Liver (tissue), 8 donors: ENCODE measurements at regions not wholly inside any gene's neighbourhood (a gene's known extent, or its start where the extent isn't known, plus 50 kb on each side); places are given as distances from the start of the nearest gene placed in this dataset.

Experiments
- DNase-seq: peaks from one replicate; pipeline ENCODE4 v3.0.0-alpha.2; 2017; ENCODE audit warnings: low spot score
- H3K27ac ChIP-seq, 2 donors: one replicate each; pipeline ENCODE4 v1.7.0; 2013; ENCODE audit warnings: inconsistent platforms in 2 of 2, low read length in 2 of 2, control low read depth in 1 of 2, low read depth in 1 of 2, mild to moderate bottlenecking in 1 of 2
- H3K27me3 ChIP-seq, 4 donors: one replicate each; pipeline versions ENCODE4 v1.6.1 to v1.7.0; 2013; ENCODE audit warnings: low read length in 3 of 4, inconsistent platforms in 1 of 4, mild to moderate bottlenecking in 1 of 4, moderate library complexity in 1 of 4; ENCODE audit not compliant: control insufficient read depth in 4 of 4, insufficient read depth in 4 of 4
- H3K36me3 ChIP-seq, 4 donors: one replicate each; pipeline versions ENCODE4 v1.6.1 to v1.7.0; 2013; ENCODE audit warnings: low read length in 3 of 4, mild to moderate bottlenecking in 3 of 4, low read depth in 1 of 4, moderate library complexity in 1 of 4; ENCODE audit not compliant: control insufficient read depth in 4 of 4, insufficient read depth in 3 of 4
- H3K4me1 ChIP-seq, 4 donors: one replicate each; pipeline versions ENCODE4 v1.6.1 to v1.7.0; 2013; ENCODE audit warnings: low read length in 3 of 4, mild to moderate bottlenecking in 3 of 4, moderate library complexity in 1 of 4; ENCODE audit not compliant: control insufficient read depth in 4 of 4, insufficient read depth in 4 of 4
- H3K4me3 ChIP-seq, 3 donors: one replicate each; pipeline versions ENCODE4 v1.6.1 to v1.7.0; 2013; ENCODE audit warnings: low read length in 3 of 3, control low read depth in 1 of 3, low read depth in 1 of 3, mild to moderate bottlenecking in 1 of 3
- H3K9ac ChIP-seq, 2 donors: one replicate each; pipeline ENCODE4 v1.7.0; 2013; ENCODE audit warnings: low read length in 2 of 2, mild to moderate bottlenecking in 2 of 2, moderate library complexity in 2 of 2, control low read depth in 1 of 2, low read depth in 1 of 2
- H3K9me3 ChIP-seq, 4 donors: one replicate each; pipeline versions ENCODE4 v1.6.1 to v1.7.0; 2013; ENCODE audit warnings: low read length in 3 of 4; ENCODE audit not compliant: control insufficient read depth in 4 of 4
- ATF3 ChIP-seq: IDR thresholded peaks from 2 replicates; pipeline ENCODE4 v1.6.1; 2016; ENCODE audit warnings: antibody characterized with exemption
- CTCF ChIP-seq: fragments of 150-350 bp; IDR thresholded peaks from 2 replicates; pipeline ENCODE4 v1.5.1; 2017; ENCODE audit warnings: improper control_type of control experiment, low read depth, low read length; ENCODE audit not compliant: missing input control
- FOXA1 ChIP-seq: IDR thresholded peaks from 2 replicates; pipeline ENCODE4 v1.6.1; 2016; ENCODE audit warnings: antibody characterized with exemption
- FOXA2 ChIP-seq: IDR thresholded peaks from 2 replicates; pipeline ENCODE4 v1.6.1; 2016; ENCODE audit warnings: antibody characterized with exemption
- GABPA ChIP-seq, 2 donors: IDR thresholded peaks in 1 of 2; conservative IDR thresholded peaks in 1 of 2; 2 replicates each; pipeline ENCODE4 v1.6.1; 2016; ENCODE audit warnings: antibody characterized with exemption in 2 of 2, mild to moderate bottlenecking in 1 of 2, moderate library complexity in 1 of 2
- HNF4A ChIP-seq, 2 donors: conservative IDR thresholded peaks; 2 replicates each; pipeline ENCODE4 v1.6.1; 2016; ENCODE audit warnings: antibody characterized with exemption in 2 of 2, mild to moderate bottlenecking in 2 of 2
- HNF4G ChIP-seq: IDR thresholded peaks from 2 replicates; pipeline ENCODE4 v1.6.1; 2016; ENCODE audit warnings: antibody characterized with exemption
- JUND ChIP-seq, 2 donors: IDR thresholded peaks; 2 replicates each; pipeline ENCODE4 v1.6.1; 2016; ENCODE audit warnings: antibody characterized with exemption in 2 of 2
- NR2F2 ChIP-seq: IDR thresholded peaks from 2 replicates; pipeline ENCODE4 v1.6.1; 2016; ENCODE audit warnings: antibody characterized with exemption
- RAD21 ChIP-seq, 2 donors: IDR thresholded peaks; 2 replicates each; pipeline ENCODE4 v1.6.1; 2016; ENCODE audit warnings: antibody characterized with exemption in 2 of 2, mild to moderate bottlenecking in 2 of 2
- RXRA ChIP-seq, 2 donors: IDR thresholded peaks; 2 replicates each; pipeline ENCODE4 v1.6.1; 2017 to 2018; ENCODE audit warnings: antibody characterized with exemption in 2 of 2, mild to moderate bottlenecking in 1 of 2
- SP1 ChIP-seq: IDR thresholded peaks from 2 replicates; pipeline ENCODE4 v1.6.1; 2018; ENCODE audit warnings: antibody characterized with exemption, mild to moderate bottlenecking
- TAF1 ChIP-seq: conservative IDR thresholded peaks from 2 replicates; pipeline ENCODE4 v1.6.1; 2016; ENCODE audit warnings: antibody characterized with exemption, mild to moderate bottlenecking
- YY1 ChIP-seq: IDR thresholded peaks from 2 replicates; pipeline ENCODE4 v1.6.1; 2016; ENCODE audit warnings: antibody characterized with exemption, mild to moderate bottlenecking
- WGBS: extraction: QIAGEN DNeasy Blood & Tissue Kit; methylation state at CpG from one replicate; pipeline ENCODE4 v1.1.7; 2013; 5-methylcytosine and 5-hydroxymethylcytosine counted together
- TF ChIP-seq, protein P1 (sequence below): IDR thresholded peaks from 2 replicates; pipeline ENCODE4 v1.6.1; 2016; ENCODE audit warnings: antibody characterized with exemption
- TF ChIP-seq, protein P2 (sequence below): IDR thresholded peaks from 2 replicates; pipeline ENCODE4 v1.6.1; 2016; ENCODE audit warnings: antibody characterized with exemption
- donor health status: healthy.
- donor health status: healthy.
- donor health status: healthy.
- donor health status: healthy.
- donor health status: healthy.

GRCh38 chr3:72259755-72260587 is 475.0 kb upstream of the PROK2 start:
- Histone ChIP-seq H3K4me1 (peaks cover 6 to 21% (median 12%) of the 10 kb centered on the region in 4 donors), H3K4me3 (no peak overlapping the region), H3K36me3 (no peaks in the 10 kb centered on the region), H3K27me3 (no peaks in the 10 kb centered on the region), H3K9me3 (no peaks in the 10 kb centered on the region), H3K27ac (no peak overlapping the region), H3K9ac (no peak overlapping the region)
- TF ChIP-seq HNF4G (no peak), SP1 (no peak), FOXA2 (no peak), FOXA1 (no peak), HNF4A (conservative IDR thresholded peaks at IDR 0.05) (no peak), JUND (IDR thresholded peaks at IDR 0.05) (no peak), TAF1 (no peak), YY1 (no peak)
- no peak for DNase-seq
- WGBS = 91% methylated on average over 7 of the region's 7 CpGs

GRCh38 chr3:72258361-72259141 is 473.6 kb upstream of the PROK2 start:
- no peaks in the 10 kb centered on the region for H3K9me3 ChIP-seq
- 85% methylated on average over 17 of the region's 17 CpGs for WGBS
- no peaks in the 10 kb centered on the region for H3K36me3 ChIP-seq
- H3K4me1 ChIP-seq = peaks cover 6 to 21% (median 12%) of the 10 kb centered on the region in 4 donors
- TF ChIP-seq CTCF (no peak), YY1 (no peak), NR2F2 (no peak), TAF1 (no peak), FOXA2 (no peak), RAD21 (IDR thresholded peaks at IDR 0.05) (no peak), HNF4G (no peak), RXRA (IDR thresholded peaks at IDR 0.05) (no peak), JUND (IDR thresholded peaks at IDR 0.05) (no peak), ATF3 (no peak), GABPA (IDR thresholded peaks at IDR 0.05 in 1 of 2, conservative IDR thresholded peaks at IDR 0.05 in 1 of 2) (no peak), HNF4A (conservative IDR thresholded peaks at IDR 0.05) (no peak), SP1 (no peak)
- TF ChIP-seq, protein P1, sequence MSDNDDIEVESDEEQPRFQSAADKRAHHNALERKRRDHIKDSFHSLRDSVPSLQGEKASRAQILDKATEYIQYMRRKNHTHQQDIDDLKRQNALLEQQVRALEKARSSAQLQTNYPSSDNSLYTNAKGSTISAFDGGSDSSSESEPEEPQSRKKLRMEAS = no peak
- H3K27me3 ChIP-seq = no peaks in the 10 kb centered on the region
- H3K27ac ChIP-seq = no peak overlapping the region
- DNase-seq = no peak
- no peak overlapping the region for H3K9ac ChIP-seq
- H3K4me3 ChIP-seq = no peak overlapping the region

- no peak for DNase-seq
- WGBS = 96% methylated on average over 2 of the region's 2 CpGs
- H3K27ac ChIP-seq = no peak overlapping the region
Observed at GRCh38 chr3:72257738-72258137, 472.8 kb upstream of the PROK2 start.

More at GRCh38 chr3:72257738-72258137, 472.8 kb upstream of the PROK2 start:
- Histone ChIP-seq H3K4me1 (peaks cover 6 to 14% (median 10%) of the 10 kb centered on the region in 4 donors), H3K36me3 (no peaks in the 10 kb centered on the region), H3K4me3 (no peak overlapping the region), H3K27me3 (no peaks in the 10 kb centered on the region), H3K9ac (no peak overlapping the region), H3K9me3 (no peaks in the 10 kb centered on the region)
- TF ChIP-seq RXRA (IDR thresholded peaks at IDR 0.05) = no peak
- TF ChIP-seq, protein P2, sequence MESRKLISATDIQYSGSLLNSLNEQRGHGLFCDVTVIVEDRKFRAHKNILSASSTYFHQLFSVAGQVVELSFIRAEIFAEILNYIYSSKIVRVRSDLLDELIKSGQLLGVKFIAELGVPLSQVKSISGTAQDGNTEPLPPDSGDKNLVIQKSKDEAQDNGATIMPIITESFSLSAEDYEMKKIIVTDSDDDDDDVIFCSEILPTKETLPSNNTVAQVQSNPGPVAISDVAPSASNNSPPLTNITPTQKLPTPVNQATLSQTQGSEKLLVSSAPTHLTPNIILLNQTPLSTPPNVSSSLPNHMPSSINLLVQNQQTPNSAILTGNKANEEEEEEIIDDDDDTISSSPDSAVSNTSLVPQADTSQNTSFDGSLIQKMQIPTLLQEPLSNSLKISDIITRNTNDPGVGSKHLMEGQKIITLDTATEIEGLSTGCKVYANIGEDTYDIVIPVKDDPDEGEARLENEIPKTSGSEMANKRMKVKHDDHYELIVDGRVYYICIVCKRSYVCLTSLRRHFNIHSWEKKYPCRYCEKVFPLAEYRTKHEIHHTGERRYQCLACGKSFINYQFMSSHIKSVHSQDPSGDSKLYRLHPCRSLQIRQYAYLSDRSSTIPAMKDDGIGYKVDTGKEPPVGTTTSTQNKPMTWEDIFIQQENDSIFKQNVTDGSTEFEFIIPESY = no peak
- no peak for TF ChIP-seq FOXA2
- no peak for TF ChIP-seq NR2F2
- no peak for TF ChIP-seq JUND (IDR thresholded peaks at IDR 0.05)
- TF ChIP-seq HNF4A (conservative IDR thresholded peaks at IDR 0.05) = no peak
- no peak for TF ChIP-seq SP1
